GM18498 (cell line): ENCODE measurements at regions not wholly inside any gene's neighbourhood (a gene's known extent, or its start where the extent isn't known, plus 50 kb on each side); places are given as distances from the start of the nearest gene placed in this dataset.
"Not testable (repeated sequence)": the region's sequence is repeated elsewhere in the genome, so short reads cannot be mapped to it uniquely, and the experiment has no call there.

Experiments used
- ATAC-seq: cut with Tn5 transposase; IDR thresholded peaks from one replicate; pipeline ENCODE4 v1.9.1; 2021; ENCODE audit warnings: mild to moderate bottlenecking, moderate library complexity; ENCODE audit not compliant: unreplicated experiment

DNA sequence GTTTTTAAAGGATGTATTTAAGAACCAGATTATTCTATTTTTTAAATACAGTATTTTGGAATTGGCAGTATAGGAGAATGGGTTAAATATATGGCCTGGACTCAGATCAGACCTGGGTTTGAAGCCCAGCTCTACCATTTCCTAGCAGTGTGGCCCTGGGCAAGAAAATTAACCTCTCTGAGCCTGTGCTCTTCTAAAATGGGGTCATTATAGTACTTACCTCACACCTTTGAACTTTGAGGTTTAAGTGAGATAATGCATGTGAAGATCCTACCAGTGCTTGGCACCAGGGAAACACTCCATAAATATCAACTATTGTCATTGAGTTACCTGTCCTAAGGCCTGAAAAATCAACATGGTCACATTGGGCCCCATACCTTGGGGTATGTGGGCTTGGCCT, 93.4 kb upstream of the WSB1 start:
- ATAC-seq, result no peak

DNA sequence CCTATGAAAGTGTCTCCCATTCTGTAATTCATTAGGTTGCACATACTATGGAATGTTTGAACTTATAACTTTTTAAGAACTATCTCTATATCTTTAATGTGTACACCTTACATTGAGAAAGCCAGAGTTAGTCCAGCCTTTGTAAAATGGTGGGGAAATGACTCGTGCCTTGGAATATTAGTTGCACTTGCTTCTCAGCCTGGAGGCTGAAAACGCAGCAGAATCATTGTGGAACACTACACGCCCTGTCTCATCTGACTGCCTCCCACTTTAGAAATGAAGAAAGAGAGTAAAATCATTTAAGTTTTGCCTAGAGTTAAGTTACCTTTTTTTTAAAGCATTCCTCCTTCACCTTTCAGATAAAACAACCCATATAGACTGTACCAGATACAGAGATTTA, 90.7 kb upstream of the WSB1 start:
- no peak for ATAC-seq

DNA sequence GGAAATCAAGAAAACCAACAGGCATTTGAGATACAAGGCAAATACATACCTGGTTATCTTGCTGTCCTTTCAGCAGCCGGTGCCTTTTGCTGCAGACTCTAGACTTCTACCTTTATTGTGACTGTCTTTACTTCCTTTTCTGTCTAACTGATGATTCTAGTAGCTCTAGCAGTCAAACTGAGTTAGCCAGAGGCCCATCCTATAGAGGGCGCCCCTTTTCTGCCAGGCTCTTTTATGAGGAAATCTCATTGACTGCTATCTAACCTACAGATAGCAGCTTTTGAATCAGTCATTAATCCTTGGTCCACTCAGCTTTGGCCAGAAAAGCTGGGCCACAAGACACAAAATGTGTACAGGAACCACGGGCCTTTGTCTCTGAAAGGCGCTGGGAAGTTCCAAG, 87.5 kb upstream of the WSB1 start:
- ATAC-seq, result no peak

DNA sequence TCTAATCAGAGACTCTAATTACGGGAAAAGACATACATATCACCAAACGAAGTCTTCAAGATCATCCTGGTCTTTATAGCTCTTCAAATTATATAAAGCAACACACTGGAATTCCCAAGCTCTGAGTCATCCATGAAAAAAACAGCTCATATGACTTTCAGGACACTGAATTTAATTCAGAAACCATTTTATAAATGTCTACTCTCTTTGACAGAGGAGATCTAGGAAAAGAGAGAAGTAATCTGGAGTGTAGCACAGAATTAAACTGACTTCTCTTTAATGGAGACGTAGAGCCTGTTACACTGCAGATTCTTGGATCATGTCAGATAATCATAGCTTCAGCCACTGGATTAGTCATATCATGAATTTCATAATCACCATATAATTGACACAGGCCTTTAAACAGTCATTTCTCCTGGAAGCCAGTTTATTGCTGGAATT, 86.8 kb upstream of the WSB1 start:
- ATAC-seq, result no peak

DNA sequence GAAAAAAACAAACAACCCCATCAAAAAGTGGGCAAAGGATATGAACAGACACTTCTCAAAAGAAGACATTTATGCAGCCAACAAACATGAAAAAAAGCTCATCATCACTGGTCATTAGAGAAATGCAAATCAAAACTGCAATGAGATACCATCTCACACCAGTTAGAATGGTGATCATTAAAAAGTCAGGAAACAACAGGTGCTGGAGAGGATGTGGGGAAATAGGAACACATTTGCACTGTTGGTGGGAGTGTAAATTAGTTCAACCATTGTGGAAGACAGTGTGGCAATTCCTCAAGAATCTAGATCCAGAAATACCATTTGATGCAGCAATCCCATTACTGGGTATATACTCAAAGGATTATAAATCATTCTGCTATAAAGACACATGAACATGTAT, 85.5 kb upstream of the WSB1 start:
- ATAC-seq, result not testable (repeated sequence)

DNA sequence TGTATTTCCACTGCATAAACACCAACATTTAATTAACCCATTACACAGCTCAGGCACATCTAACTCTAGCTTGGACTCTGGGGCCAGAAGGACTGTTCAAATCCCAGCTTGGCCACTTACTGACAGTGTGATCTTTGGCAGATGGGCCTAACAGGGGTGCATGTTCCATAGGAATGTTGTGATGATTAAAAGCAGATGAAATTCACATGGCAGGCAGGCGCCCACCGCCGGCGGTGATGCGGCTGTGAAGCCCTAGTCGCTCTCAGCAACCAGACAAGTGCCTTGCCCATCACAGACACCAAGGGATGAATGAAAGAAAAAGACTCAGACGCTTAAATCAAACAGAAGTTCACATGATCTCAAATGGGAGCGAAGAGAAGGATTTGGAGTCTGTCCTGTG, 84.6 kb upstream of the WSB1 start:
- ATAC-seq, result no peak

DNA sequence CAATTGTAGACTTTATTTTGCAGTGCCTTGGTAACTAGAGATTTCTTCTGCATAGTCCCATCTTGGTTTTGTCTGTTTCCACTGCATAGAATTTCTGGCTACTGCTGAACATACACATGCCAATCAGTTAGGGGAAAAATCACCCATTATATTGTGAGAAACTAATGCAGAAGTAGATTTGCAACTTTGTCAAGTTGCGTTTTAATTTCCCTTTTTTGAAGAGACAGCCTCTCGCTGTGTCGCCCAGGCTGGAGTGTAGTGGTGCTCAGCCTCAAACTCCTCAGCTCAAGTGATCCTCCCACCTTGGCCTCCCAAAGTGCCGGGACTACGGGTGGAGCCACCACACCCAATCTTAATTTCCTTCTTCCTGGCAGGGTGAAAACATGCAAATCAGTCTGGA, 83.1 kb upstream of the WSB1 start:
- not testable (repeated sequence) for ATAC-seq

DNA sequence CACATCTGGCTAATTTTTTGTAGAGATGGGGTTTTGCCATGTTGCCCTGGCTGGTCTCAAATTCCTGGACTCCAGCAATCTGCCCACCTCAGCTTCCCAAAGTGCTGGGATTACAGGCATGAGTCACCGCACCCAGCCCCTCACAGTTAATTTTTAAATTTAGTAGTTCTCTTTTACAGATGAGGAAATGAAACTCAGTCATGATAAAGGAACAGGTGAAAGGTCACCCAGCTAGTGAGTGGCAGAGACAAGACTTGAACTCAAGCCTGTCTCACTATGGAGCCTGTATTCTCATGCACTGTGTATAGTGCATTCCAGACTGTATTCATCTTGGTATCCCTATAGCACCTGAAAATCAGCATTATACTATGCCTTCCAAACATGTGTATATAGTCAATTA, 77.1 kb upstream of the WSB1 start:
- peak; percentile 28 for ATAC-seq

DNA sequence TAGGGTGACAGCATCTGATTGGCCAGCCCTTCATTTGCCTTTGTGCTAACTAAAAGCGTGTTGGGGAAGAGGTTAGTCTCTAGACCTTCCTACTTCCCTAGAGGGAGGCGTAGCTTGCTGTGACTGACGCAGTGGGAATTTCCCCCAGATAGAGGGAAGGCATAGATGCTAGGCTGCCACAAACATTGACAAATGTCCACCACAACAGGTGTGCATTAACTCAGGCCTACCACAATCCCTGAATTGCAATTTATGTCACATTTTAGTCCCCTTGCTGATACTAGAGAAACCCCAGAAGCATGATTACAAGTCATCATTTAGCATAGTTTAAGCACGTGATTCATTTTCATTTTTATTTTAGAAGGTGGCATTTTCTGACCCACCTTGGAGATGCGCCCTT, 76.3 kb upstream of the WSB1 start:
- peak; percentile 72 for ATAC-seq

DNA sequence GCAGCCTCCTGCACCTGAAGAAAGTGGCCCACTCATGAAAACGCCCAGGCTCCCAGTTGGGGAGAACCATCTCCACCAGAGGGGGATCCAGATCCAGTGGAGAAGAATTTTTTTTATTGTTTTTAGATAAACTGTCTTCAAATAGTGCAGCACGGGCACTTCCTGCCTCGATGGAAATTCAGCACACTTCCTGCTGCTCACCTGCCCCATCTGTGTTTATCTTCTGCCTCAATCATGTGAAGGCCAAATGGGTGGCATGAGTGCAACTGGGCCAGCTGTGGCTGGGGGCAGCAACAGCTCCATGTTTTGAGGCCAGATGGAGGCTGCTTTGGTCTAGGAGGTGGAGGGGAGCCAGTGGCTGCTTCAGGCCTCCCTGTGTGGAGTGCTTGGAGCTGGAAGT, 75.9 kb upstream of the WSB1 start:
- no peak for ATAC-seq

DNA sequence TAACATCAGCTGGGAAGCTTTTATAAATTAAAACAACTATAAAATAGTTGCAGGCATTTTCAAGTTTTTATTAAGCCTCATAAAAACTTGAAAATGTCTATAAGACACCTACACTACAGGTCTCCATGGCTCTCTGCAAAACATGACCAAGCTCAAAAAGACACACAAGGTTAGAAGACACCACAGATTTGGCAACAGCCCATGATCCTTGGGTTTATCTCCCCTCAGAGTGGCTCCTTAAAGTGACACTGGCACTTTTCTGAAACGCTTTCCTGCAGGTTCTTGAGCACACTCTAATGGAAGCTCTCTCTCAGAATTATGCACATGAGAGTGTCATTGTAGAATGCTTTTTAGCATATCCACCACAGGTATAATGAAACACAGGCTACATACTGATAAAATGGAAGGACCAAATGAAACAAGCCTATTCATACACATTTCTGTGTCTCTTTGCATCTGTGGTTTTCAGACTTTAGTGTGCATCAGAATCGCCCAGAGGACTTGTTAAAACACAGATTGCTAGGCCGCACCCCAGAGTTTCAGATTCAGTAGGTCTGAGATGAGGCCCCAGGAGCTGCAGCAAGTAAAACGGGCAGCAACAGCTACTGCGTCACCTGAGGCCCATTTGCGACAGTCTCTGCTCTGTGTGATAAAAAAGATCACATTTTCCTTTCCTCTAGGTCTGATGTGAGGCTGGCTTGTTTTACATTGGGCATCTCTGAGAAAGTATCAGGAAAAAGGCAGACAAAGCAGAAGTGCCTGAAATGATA, 75.0 kb upstream of the WSB1 start:
- ATAC-seq, result peak; percentile 87

DNA sequence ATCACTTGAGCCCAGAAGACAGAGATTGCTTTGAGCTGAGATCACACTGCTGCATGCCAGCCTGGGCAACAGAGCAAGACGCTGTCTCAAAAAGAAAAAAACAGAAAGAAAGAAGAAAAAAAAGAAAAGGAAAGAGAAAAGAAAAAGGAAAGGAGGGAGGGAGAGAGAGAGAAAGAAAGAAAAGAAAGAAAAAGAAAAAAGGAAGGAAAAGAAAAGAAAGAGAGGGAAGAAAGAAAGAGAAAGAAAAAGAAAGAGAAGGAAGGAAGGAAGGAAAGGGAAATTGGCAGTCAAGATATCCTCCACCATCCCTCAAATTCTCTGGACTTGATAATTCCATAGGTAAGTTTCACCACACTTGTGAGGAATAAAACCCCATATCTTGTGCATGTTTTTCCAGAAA, 71.4 kb upstream of the WSB1 start:
- ATAC-seq, result no peak

DNA sequence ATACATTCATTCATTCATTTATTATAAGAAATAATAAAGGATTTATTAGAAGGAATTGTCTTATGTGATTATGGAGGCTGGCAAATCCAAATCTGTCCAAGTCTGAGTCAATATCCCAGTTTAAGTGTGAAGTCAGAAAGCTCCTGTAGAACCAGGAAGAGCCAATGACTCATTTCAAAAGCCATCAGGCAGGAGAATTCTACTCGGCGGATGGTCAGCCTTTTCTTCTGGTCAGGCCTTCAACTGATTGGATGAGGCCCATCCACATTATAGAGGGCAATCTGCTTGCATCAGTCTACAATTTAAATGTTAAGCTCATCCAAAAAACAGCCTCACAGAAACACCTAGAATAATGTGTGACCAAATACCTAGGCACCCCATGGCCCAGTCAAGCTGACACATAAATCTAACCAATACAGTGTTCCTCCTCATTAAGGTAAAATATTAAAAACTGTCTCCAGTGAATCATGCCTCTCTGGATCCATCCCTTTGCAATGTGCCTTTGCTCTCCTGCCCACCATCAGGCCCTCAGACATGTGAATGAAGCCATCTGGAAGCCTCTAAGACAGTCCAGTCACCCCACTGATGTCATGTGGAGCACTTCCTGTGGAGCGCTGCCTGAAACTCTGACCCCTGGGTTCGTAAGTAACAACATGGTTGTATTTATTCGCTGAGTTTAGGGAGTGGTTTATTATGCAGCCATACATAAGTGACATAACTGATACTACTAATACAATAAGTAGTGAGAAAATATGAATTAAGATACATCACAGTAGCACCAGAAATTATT, 69.2 kb upstream of the WSB1 start:
- ATAC-seq, result no peak

DNA sequence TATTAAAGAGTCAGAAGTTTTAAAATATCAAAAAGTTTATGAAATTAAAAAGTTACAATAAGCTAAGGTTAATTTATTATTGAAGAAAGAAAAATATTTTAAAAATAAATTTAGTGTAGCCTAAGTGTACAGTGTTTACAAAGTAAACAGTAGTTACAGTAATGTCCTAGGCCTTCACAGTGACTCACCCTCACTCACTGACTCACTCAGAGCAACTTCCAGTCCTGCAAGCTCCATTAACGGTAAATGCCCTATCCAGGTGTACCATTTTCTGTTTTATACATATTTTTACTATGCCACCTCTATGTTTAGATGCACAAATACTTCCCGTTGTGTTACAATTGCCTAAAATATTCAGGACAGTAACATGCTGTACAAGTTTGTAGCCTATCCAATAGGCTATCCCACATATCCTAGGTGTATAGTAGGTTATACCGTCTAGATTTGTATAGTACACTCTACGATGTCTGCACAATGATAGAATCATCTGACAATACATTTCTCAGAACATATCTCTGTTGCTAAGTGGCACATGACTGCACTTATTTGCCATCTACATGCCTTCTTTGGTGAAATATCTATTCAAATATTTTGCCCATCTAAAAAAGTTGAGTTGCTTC, 67.2 kb upstream of the WSB1 start:
- ATAC-seq, result no peak

DNA sequence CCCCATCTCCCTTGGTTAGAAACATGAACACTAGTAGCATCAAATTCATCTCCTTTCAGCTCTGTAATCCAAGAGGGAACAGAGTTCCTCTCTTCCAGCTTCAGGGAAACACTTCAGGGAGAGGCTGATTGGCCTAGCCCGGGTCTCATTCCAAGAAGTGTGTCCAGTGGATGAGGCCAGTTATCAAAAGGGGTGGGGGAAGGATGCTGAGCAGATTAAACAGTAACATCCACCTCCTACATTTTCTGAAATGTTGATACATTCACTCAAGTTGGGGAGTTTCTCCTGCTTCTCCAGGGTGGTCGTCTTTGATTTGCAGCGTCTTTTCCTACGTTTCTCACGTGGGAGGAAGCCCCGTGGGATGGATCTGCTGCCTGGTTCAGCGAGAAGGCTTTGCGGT, 62.9 kb upstream of the WSB1 start:
- no peak for ATAC-seq

DNA sequence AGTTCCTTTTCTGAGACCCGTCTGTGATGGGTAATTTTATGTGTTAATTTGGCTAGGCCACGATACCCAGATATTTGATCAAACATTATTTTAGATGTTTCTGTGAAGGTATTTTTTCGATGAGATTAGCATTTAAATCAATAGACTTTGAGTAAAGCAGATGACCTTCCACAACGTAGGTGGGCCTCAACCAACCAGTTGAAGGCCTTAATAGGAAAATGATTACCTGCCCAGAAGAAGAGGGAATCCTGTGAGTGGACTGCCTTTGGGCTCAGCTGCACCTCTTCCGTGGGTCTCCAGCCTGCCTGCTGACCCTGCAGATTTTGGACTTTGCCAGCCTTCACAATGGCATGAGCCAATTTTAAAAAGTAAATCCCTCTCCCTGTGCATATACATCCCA, 61.6 kb upstream of the WSB1 start:
- ATAC-seq, result no peak

DNA sequence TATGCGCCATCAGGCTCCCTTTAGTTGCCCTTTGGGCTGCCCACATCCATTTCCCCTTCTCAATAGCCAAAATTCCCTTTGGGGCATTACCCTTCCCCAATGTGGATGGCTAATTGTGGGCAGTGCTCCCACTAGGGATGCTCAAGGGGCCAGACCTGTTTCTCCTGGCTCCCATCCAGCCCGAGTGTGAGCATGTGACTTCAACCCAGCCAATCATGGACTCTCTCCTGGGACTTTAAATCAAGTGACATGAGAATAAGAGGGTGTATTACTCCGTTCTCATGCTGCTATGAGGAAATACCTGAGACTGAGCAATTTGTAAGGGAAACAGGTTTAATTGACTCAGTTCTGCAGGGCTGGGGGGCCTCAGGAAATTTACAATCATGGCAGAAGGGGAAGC, 60.9 kb upstream of the WSB1 start:
- ATAC-seq, result no peak

DNA sequence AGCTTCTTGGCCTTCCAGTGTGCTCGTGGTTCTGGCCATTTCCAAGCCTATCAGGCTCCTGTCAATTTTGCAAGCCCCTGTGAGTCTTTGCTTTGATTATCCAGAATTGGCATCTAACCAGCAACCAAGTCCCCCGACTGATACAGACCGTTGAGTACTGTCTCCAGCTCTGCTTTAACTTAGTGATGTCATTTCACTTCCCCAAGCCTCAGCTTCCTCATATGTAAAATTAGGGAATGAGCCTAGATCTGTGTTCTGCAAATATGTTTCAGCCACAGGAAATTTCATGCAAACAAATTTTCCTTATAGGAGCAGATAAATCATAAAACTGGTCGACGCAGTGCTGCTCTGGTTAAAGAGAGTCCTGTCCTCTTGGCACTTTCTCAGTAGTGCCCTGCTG, 60.1 kb upstream of the WSB1 start:
- no peak for ATAC-seq

DNA sequence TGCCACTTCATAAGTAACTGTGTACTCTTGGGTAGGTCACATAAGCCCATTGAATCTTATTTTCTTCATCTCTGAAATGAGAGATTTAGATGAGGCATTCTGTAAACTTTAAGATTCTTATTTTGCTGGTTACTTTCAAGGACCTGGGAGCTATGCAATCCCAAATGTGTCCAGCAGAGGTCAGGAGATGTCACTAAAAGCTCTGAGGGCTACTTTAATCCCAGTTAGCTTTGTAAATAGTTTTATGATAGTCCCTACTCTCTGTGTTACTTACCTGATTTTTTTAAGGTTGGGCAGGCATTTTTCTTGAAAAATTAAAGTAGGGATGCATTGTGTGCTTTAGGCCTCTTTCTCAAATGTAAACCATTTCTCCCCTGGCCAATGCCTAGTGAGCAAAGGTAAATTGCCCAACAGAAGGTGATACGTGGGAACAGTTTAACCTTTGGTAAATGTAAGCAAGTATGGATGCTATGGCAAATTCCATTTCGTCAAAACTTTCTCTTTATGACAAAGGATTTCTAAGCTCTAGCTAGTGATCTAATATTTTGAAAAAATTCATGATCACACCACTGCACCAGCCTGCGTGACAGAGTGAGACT, 57.1 kb upstream of the WSB1 start:
- ATAC-seq, result no peak

DNA sequence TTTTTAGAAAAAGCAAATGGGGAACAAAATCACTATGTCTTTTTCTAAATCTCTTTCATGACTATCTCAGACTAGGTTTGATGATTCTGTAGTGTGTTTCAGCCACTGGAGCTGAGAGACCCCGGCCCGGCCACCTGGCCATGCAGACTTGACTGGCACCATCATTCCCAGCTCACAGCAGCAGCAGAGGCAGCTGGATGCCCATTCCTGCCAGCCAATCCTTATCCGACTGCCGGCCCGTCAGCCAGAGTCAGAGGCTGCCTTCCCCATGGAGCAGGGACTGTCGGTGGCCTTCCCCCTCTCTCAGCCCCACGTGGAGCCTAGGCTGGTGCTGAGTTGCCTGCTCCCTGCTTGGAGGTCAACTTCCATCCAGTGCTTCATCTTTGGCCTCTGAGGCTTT, 56.0 kb upstream of the WSB1 start:
- no peak for ATAC-seq

DNA sequence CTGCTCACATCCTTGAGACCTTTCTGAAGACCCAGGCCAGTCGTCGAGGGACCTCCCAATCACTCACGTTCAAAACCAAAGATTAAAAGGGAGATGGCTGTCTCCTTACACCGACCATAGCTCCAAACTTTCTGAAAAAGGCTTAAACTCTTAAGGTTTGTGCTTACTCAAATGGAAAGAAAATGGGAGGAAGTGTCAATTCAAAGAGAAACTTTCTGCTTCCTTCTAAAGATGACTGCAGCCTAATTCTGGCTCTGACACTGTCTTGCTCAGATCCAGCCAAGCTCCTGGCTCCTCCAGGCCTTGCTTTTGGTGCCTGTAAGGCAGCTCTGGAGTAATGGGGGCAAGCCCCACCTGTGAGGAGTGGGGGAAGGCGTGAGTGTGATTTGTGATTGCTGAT, 54.9 kb upstream of the WSB1 start:
- peak; percentile 50 for ATAC-seq

DNA sequence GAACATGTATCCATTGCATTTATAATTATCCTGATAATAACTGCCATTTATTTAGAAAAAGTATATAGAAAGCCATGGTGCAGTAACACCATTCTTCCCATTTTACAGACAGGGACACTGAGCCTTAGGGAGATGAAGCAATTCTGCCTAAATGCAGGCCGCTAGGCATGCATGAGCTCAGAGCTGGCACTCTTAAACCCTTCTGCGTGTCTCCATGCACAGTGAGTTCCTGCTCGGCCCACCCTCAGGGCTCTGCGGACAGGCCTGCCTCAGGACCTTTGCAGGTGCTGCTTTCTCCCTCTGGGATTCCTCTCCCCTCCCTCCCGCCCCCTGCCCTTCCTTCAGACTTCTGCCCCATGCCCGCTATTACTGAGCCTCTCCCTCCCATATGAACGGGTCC, 54.3 kb upstream of the WSB1 start:
- ATAC-seq, result no peak
